ENCODE measurements at regions not wholly inside any gene's neighbourhood (a gene's known extent, or its start where the extent isn't known, plus 50 kb on each side); places are given as distances from the start of the nearest gene placed in this dataset.
A peak's percentile ranks its signal among the peaks of the same experiment; 100 is the strongest.

GRCh38 chr10:37707829-37708578 is 149.4 kb downstream of the ZNF248 start:
- no peaks in the 10 kb centered on the region for H3K36me3 Mint-ChIP-seq (ENCODE audit: low read depth)
- no peaks in the 10 kb centered on the region for H3K4me1 Mint-ChIP-seq (ENCODE audit: low read depth)
- H3K9me3 Mint-ChIP-seq (ENCODE audit: low read depth): peaks cover 32% of the 10 kb centered on the region
- DNase-seq (ENCODE audit: low spot score): no peak
- H3K27me3 Mint-ChIP-seq (ENCODE audit: low read depth): no peaks in the 10 kb centered on the region
- no peak overlapping the region for H3K27ac Mint-ChIP-seq (ENCODE audit: unreplicated experiment)
- no peak overlapping the region for H3K4me3 Mint-ChIP-seq (ENCODE audit: unreplicated experiment)
- TF ChIP-seq, protein P1, sequence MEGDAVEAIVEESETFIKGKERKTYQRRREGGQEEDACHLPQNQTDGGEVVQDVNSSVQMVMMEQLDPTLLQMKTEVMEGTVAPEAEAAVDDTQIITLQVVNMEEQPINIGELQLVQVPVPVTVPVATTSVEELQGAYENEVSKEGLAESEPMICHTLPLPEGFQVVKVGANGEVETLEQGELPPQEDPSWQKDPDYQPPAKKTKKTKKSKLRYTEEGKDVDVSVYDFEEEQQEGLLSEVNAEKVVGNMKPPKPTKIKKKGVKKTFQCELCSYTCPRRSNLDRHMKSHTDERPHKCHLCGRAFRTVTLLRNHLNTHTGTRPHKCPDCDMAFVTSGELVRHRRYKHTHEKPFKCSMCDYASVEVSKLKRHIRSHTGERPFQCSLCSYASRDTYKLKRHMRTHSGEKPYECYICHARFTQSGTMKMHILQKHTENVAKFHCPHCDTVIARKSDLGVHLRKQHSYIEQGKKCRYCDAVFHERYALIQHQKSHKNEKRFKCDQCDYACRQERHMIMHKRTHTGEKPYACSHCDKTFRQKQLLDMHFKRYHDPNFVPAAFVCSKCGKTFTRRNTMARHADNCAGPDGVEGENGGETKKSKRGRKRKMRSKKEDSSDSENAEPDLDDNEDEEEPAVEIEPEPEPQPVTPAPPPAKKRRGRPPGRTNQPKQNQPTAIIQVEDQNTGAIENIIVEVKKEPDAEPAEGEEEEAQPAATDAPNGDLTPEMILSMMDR (IDR thresholded peaks at IDR 0.05): no peak

GRCh38 chr10:37704566-37704965 is 152.8 kb downstream of the ZNF248 start:
- H3K36me3 Mint-ChIP-seq (ENCODE audit: low read depth): no peaks in the 10 kb centered on the region
- H3K27me3 Mint-ChIP-seq (ENCODE audit: low read depth): no peaks in the 10 kb centered on the region
- H3K4me3 Mint-ChIP-seq (ENCODE audit: unreplicated experiment): no peak overlapping the region
- peaks cover 45% of the 10 kb centered on the region for H3K9me3 Mint-ChIP-seq (ENCODE audit: low read depth)
- TF ChIP-seq, protein P1 (IDR thresholded peaks at IDR 0.05): no peak
- H3K4me1 Mint-ChIP-seq (ENCODE audit: low read depth): no peaks in the 10 kb centered on the region
- no peak overlapping the region for H3K27ac Mint-ChIP-seq (ENCODE audit: unreplicated experiment)
- DNase-seq (ENCODE audit: low spot score): peak; percentile 83

- H3K27ac Mint-ChIP-seq (ENCODE audit: unreplicated experiment): no peak overlapping the region
- DNase-seq (ENCODE audit: low spot score): no peak
- no peak overlapping the region for H3K4me3 Mint-ChIP-seq (ENCODE audit: unreplicated experiment)
- TF ChIP-seq, protein P1 (IDR thresholded peaks at IDR 0.05): no peak
- H3K27me3 Mint-ChIP-seq (ENCODE audit: low read depth): no peaks in the 10 kb centered on the region
- H3K4me1 Mint-ChIP-seq (ENCODE audit: low read depth): no peaks in the 10 kb centered on the region
- H3K36me3 Mint-ChIP-seq (ENCODE audit: low read depth): no peaks in the 10 kb centered on the region
- H3K9me3 Mint-ChIP-seq (ENCODE audit: low read depth): peaks cover 44% of the 10 kb centered on the region
Observed at GRCh38 chr10:37703833-37704382, 153.5 kb downstream of the ZNF248 start.

DNA sequence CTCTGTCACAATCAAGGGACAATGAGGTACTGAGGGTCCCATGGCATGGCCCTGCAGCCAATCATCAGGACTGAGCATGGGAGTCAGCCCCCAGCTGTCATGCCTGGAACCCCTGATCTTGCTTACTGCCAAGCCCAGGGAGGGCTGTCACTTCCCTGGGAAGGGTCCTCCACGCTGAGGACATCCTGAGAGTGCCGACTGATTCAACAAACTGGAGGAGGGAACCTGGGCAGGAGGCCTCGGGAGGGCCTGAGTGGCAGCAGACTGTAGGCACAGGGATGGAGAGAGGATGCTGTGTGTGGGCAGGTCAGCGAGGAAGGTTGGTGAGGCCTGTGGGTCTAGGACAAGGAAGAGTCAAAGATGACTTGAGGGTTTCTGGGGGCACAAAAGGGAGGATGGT is 154.3 kb downstream of the ZNF248 start:
- Mint-ChIP-seq H3K27me3 (ENCODE audit: low read depth) (no peaks in the 10 kb centered on the region), H3K36me3 (ENCODE audit: low read depth) (no peaks in the 10 kb centered on the region), H3K4me1 (ENCODE audit: low read depth) (no peaks in the 10 kb centered on the region), H3K9me3 (ENCODE audit: low read depth) (peaks cover 43% of the 10 kb centered on the region), H3K27ac (ENCODE audit: unreplicated experiment) (no peak overlapping the region), H3K4me3 (ENCODE audit: unreplicated experiment) (no peak overlapping the region)
- DNase-seq (ENCODE audit: low spot score): no peak
- TF ChIP-seq, protein P1 (IDR thresholded peaks at IDR 0.05): no peak

GRCh38 chr10:37701781-37702493 is 155.5 kb downstream of the ZNF248 start:
- TF ChIP-seq, protein P1 (IDR thresholded peaks at IDR 0.05): no peak
- H3K27ac Mint-ChIP-seq (ENCODE audit: unreplicated experiment): no peak overlapping the region
- no peak overlapping the region for H3K4me3 Mint-ChIP-seq (ENCODE audit: unreplicated experiment)
- peaks cover 37% of the 10 kb centered on the region for H3K9me3 Mint-ChIP-seq (ENCODE audit: low read depth)
- no peaks in the 10 kb centered on the region for H3K27me3 Mint-ChIP-seq (ENCODE audit: low read depth)
- no peaks in the 10 kb centered on the region for H3K36me3 Mint-ChIP-seq (ENCODE audit: low read depth)
- no peaks in the 10 kb centered on the region for H3K4me1 Mint-ChIP-seq (ENCODE audit: low read depth)
- DNase-seq (ENCODE audit: low spot score): no peak

All from chondrocyte (in vitro differentiated cells).